K562 (cell line): ENCODE measurements at regions not wholly inside any gene's neighbourhood (a gene's known extent, or its start where the extent isn't known, plus 50 kb on each side); places are given as distances from the start of the nearest gene placed in this dataset.

Source experiments
- ATAC-seq: fragments of 200-7000 bp; cut with Tn5 transposase; 3 replicates; pipeline ENCODE4 v1.9.1; 2020; ENCODE audit warnings: moderate library complexity
- BruUV-seq: library from RNA; stranded (reverse); fragments of 400-500 nt; replicated peaks from 2 replicates; lab custom pipeline; 2021; lab: Mats Ljungman, UMichigan
- CTCF ChIA-PET: fragments of 300-600 bp; formaldehyde crosslinking; extraction: SDS; loops from one replicate; lab custom pipeline; 2021; ENCODE audit warnings: low intra/inter-chr PET ratio; lab: Yijun Ruan, JAX
- POLR2A ChIA-PET: fragments of 300-600, 350-650 bp; sonication (Branson Sonifier 250); formaldehyde crosslinking; extraction: SDS; loops from one replicate; lab custom pipeline; 2021; ENCODE audit warnings: antibody characterized with exemption, inconsistent platforms; lab: Yijun Ruan, JAX
- DNase-seq, 4 experiments: peaks; one replicate each; pipeline versions ENCODE4 v3.0.0 to v3.0.0-alpha.2; 2011 to 2018; ENCODE audit warnings: low spot score in 3 of 4, mixed read lengths in 3 of 4; ENCODE audit errors: extremely low read depth in 1 of 4
- FAIRE-seq: peaks from 2 replicates; lab custom pipeline; 2011; peaks lifted over from hg19 to GRCh38; lab: Jason Lieb, UNC
- H2AFZ ChIP-seq: 2 replicates; pipeline ENCODE4 v1.6.0; 2011; ENCODE audit warnings: low read depth, low read length, control low read depth, inconsistent platforms
- H3K27ac ChIP-seq: fragments of 200-600 bp; 3 replicates; pipeline ENCODE4 v1.8.0; 2011; ENCODE audit warnings: low read depth, mild to moderate bottlenecking, control low read depth, inconsistent platforms, low read length, moderate library complexity, mixed read lengths; ENCODE audit errors: extremely low read depth
- H3K27me3 ChIP-seq, 2 experiments: fragments of 300-600 bp in 1 of 2; 2 replicates in 1 of 2; 3 replicates in 1 of 2; pipeline versions ENCODE4 v1.6.0 to v1.8.0; 2011; ENCODE audit warnings: inconsistent platforms in 2 of 2, low read length in 2 of 2, mild to moderate bottlenecking in 1 of 2, mixed read lengths in 1 of 2, moderate library complexity in 1 of 2; ENCODE audit not compliant: control insufficient read depth in 2 of 2, insufficient read depth in 2 of 2
- H3K36me3 ChIP-seq: fragments of 300-600 bp; 3 replicates; pipeline ENCODE4 v1.8.0; 2011; ENCODE audit warnings: mild to moderate bottlenecking, low read length, inconsistent platforms; ENCODE audit not compliant: control insufficient read depth, insufficient read depth
- H3K4me1 ChIP-seq, 2 experiments: fragments of 200-600 bp in 1 of 2; replicated peaks in 1 of 2; 2 replicates in 1 of 2; 3 replicates in 1 of 2; pipeline versions ENCODE4 v1.5.1 to v1.8.0; 2011; ENCODE audit warnings: inconsistent platforms in 2 of 2, low read length in 2 of 2, mild to moderate bottlenecking in 1 of 2, mixed read lengths in 1 of 2, moderate library complexity in 1 of 2; ENCODE audit not compliant: control insufficient read depth in 2 of 2, insufficient read depth in 2 of 2
- H3K4me2 ChIP-seq: 2 replicates; pipeline ENCODE4 v1.6.1; 2011; ENCODE audit warnings: low read length, control low read depth, inconsistent platforms, mixed read lengths; ENCODE audit not compliant: insufficient read depth
- H3K4me3 ChIP-seq: fragments of 200-600 bp; sonication (generic), shearing (Covaris generic); 2 replicates; pipeline ENCODE4 v1.5.1; 2016; ENCODE audit warnings: control low read depth, inconsistent platforms
- H3K79me2 ChIP-seq: fragments of 200-600 bp; 3 replicates; pipeline ENCODE4 v1.8.0; 2011; ENCODE audit warnings: low read length, inconsistent platforms; ENCODE audit not compliant: control insufficient read depth, insufficient read depth
- H3K9ac ChIP-seq, 2 experiments: 2 replicates each; pipeline versions ENCODE4 v1.6.0 to v1.6.1; 2011; ENCODE audit warnings: low read depth in 2 of 2, low read length in 2 of 2, control low read depth in 1 of 2, inconsistent platforms in 1 of 2, mild to moderate bottlenecking in 1 of 2, mixed read lengths in 1 of 2; ENCODE audit not compliant: insufficient read depth in 1 of 2
- H3K9me1 ChIP-seq: one replicate; pipeline ENCODE4 v1.6.0; 2011; ENCODE audit warnings: inconsistent platforms, mild to moderate bottlenecking, low read length, moderate library complexity; ENCODE audit not compliant: control insufficient read depth, insufficient read depth
- H3K9me3 ChIP-seq: replicated peaks from 2 replicates; pipeline ENCODE4 v1.5.1; 2011; ENCODE audit warnings: low read depth, low read length, inconsistent platforms; ENCODE audit not compliant: control insufficient read depth, insufficient read depth
- H4K20me1 ChIP-seq: replicated peaks from 2 replicates; pipeline ENCODE4 v1.6.1; 2011; ENCODE audit warnings: low read length, inconsistent platforms, mixed read lengths; ENCODE audit not compliant: control insufficient read depth, insufficient read depth
- JUND ChIP-seq, 2 experiments: IDR thresholded peaks; 2 replicates in 1 of 2; 3 replicates in 1 of 2; pipeline ENCODE4 v1.6.1; 2011; ENCODE audit warnings: borderline replicate concordance in 2 of 2, low read depth in 2 of 2, low read length in 2 of 2, improper control_type of control experiment in 1 of 2, missing biosample characterization in 1 of 2, missing genetic modification characterization in 1 of 2, missing genetic modification reagents in 1 of 2
- NEUROD1 ChIP-seq: fragments of 150-350 bp; IDR thresholded peaks from 2 replicates; pipeline ENCODE4 v1.6.1; 2014; ENCODE audit warnings: borderline replicate concordance, low read length, low read depth; ENCODE audit not compliant: partially characterized antibody
- RAD21 ChIP-seq, 2 experiments: fragments of 250-450 bp in 1 of 2; fragments of 450-650 bp in 1 of 2; sonication (Bioruptor Pico) in 1 of 2; formaldehyde crosslinking in 1 of 2; IDR thresholded peaks in 1 of 2; conservative IDR thresholded peaks in 1 of 2; 2 replicates each; pipeline versions ENCODE4 v1.4.0 to v1.8.0; 2020 to 2022; ENCODE audit warnings: mild to moderate bottlenecking in 2 of 2, moderate library complexity in 1 of 2
- SMC3 ChIP-seq: conservative IDR thresholded peaks from 2 replicates; pipeline ENCODE4 v1.6.1; 2011; ENCODE audit warnings: low read depth, low read length, improper control_type of control experiment; ENCODE audit not compliant: insufficient read depth
- ZNF785 ChIP-seq: fragments of 250-450 bp; sonication (Bioruptor Pico); IDR thresholded peaks from 2 replicates; pipeline ENCODE4 v1.4.0; 2020; ENCODE audit warnings: mild to moderate bottlenecking
- WGBS: fragments of 100-300 bp; shearing (Covaris generic); methylation state at CpG from one replicate; pipeline ENCODE4 v1.1.6; 2016; ENCODE audit warnings: low coverage, mixed read lengths; ENCODE audit not compliant: insufficient coverage; ENCODE audit errors: missing lambda C conversion rate; 5-methylcytosine and 5-hydroxymethylcytosine counted together
- in situ Hi-C: fragments of 300-500 bp; cut with MboI; formaldehyde crosslinking; loops from 4 replicates; pipeline ENCODE4 v1.15.0; 2018; ENCODE audit warnings: inconsistent platforms, mixed read lengths
- intact Hi-C: fragments of 100-400 bp; cut with micrococcal nuclease; formaldehyde crosslinking; loops from 2 replicates; pipeline ENCODE4 v1.14.2; 2022
- TF ChIP-seq, protein P1 (sequence below): sonication (generic); formaldehyde crosslinking; IDR thresholded peaks from 2 replicates; pipeline ENCODE4 v1.5.0; 2020; ENCODE audit warnings: missing genetic modification reagents
- TF ChIP-seq, protein P2 (sequence below), 2 experiments: fragments of 450-650 bp; formaldehyde crosslinking in 1 of 2; IDR thresholded peaks; 2 replicates each; pipeline versions ENCODE4 v1.4.0 to v1.6.1; 2014 to 2020; ENCODE audit warnings: mild to moderate bottlenecking in 2 of 2, borderline replicate concordance in 1 of 2, low read depth in 1 of 2
- TF ChIP-seq, protein P3 (sequence below): sonication (generic); formaldehyde crosslinking; IDR thresholded peaks from 2 replicates; pipeline ENCODE4 v1.9.0; 2022; ENCODE audit warnings: mild to moderate bottlenecking, missing genetic modification reagents

DNA sequence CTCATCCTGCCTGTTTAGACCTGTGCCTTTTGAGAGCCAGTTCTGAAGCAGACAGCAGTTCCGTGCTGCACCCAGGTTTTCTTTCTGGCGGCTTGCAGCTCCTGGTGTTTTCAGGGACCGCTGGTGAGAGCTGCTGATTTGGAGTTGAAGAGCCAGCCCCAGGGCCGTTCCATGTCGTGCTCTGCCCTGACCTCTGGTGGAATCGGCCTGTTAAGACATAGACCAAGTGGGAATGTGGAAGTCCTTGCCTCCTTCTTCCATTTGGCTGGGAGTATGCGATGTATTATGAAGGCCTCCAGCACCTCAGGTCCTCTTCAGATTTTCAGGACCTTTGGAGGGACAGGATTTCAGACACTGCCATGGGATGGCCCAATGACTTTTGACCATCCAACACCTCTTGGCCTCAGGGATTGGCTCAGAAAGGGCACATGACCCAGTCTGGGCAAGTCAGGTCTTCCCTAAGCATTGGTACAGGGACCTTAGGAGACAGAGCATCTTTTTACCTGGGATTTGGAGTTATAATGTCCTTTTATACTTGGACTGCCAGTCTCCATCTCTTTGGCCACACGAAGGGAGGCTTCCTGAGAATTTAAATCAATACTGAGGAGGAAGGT lies 136.1 kb upstream of the CLINT1 start:
- BruUV-seq, result no TSS peak
- no peaks in the 10 kb centered on the region for H3K36me3 ChIP-seq
- H3K4me1 ChIP-seq, result no peaks in the 10 kb centered on the region
- no peaks in the 10 kb centered on the region for H3K79me2 ChIP-seq
- peak; percentile 90 for FAIRE-seq
- H3K27me3 ChIP-seq, result peaks cover 8 to 17% of the 10 kb centered on the region in 2 experiments; a peak in 4 of 5 replicates
- H3K9me1 ChIP-seq, result no peaks in the 10 kb centered on the region
- peak; percentile 99 for ATAC-seq
- in situ Hi-C loops (no loop called here), intact Hi-C loops (loop anchor here (1.0 to 10.0 kb wide), 3 partner anchors 140 to 233 kb away; partner anchors contain the start of gene CLINT1)
- H2AFZ ChIP-seq, result no peak overlapping the region
- POLR2A ChIA-PET, result no interaction called here
- H3K9ac ChIP-seq, result no peak overlapping the region
- CTCF ChIA-PET, result interaction anchor here (0.8 to 1.5 kb wide), 3 partner anchors 140 to 178 kb away, joined by 3 to 12 read pairs (median 6); no protein-coding TSS in a partner anchor
- no peaks in the 10 kb centered on the region for H4K20me1 ChIP-seq
- DNase-seq, result peak; percentile 26 to 71 (median 47)
- WGBS, result 0% methylated on average over 8 of the region's 8 CpGs
- no peak overlapping the region for H3K4me3 ChIP-seq
- H3K4me2 ChIP-seq, result no peak overlapping the region
- H3K9me3 ChIP-seq, result no peaks in the 10 kb centered on the region
- H3K27ac ChIP-seq, result no peak overlapping the region
- no peak for TF ChIP-seq ZNF785 (CRISPR knock-in tag)
- TF ChIP-seq, protein P1, sequence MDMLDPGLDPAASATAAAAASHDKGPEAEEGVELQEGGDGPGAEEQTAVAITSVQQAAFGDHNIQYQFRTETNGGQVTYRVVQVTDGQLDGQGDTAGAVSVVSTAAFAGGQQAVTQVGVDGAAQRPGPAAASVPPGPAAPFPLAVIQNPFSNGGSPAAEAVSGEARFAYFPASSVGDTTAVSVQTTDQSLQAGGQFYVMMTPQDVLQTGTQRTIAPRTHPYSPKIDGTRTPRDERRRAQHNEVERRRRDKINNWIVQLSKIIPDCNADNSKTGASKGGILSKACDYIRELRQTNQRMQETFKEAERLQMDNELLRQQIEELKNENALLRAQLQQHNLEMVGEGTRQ, result peak; percentile 71
- peak; percentile 80 to 84 for TF ChIP-seq RAD21 (CRISPR knock-in tag; conservative IDR thresholded peaks at IDR 0.05 in 1 of 2, IDR thresholded peaks at IDR 0.05 in 1 of 2)
- TF ChIP-seq JUND (IDR thresholded peaks at IDR 0.05; ENCODE audit: borderline replicate concordance, low read depth, low read length), result 0 out of 2 replicates have a peak, but pooled peaks have one; percentile 11
- no peak for TF ChIP-seq JUND (tag; IDR thresholded peaks at IDR 0.05; ENCODE audit: borderline replicate concordance, low read depth, low read length)
- TF ChIP-seq SMC3, result peak; percentile 67; the same call in 1 of the 2 replicates
- TF ChIP-seq, protein P2, sequence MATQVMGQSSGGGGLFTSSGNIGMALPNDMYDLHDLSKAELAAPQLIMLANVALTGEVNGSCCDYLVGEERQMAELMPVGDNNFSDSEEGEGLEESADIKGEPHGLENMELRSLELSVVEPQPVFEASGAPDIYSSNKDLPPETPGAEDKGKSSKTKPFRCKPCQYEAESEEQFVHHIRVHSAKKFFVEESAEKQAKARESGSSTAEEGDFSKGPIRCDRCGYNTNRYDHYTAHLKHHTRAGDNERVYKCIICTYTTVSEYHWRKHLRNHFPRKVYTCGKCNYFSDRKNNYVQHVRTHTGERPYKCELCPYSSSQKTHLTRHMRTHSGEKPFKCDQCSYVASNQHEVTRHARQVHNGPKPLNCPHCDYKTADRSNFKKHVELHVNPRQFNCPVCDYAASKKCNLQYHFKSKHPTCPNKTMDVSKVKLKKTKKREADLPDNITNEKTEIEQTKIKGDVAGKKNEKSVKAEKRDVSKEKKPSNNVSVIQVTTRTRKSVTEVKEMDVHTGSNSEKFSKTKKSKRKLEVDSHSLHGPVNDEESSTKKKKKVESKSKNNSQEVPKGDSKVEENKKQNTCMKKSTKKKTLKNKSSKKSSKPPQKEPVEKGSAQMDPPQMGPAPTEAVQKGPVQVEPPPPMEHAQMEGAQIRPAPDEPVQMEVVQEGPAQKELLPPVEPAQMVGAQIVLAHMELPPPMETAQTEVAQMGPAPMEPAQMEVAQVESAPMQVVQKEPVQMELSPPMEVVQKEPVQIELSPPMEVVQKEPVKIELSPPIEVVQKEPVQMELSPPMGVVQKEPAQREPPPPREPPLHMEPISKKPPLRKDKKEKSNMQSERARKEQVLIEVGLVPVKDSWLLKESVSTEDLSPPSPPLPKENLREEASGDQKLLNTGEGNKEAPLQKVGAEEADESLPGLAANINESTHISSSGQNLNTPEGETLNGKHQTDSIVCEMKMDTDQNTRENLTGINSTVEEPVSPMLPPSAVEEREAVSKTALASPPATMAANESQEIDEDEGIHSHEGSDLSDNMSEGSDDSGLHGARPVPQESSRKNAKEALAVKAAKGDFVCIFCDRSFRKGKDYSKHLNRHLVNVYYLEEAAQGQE (IDR thresholded peaks at IDR 0.05; ENCODE audit: borderline replicate concordance), result peak; percentile 62; the same call in 1 of the 2 replicates
- TF ChIP-seq, protein P2 (CRISPR knock-in tag; IDR thresholded peaks at IDR 0.05; ENCODE audit: low read depth), result no peak
- TF ChIP-seq, protein P3, sequence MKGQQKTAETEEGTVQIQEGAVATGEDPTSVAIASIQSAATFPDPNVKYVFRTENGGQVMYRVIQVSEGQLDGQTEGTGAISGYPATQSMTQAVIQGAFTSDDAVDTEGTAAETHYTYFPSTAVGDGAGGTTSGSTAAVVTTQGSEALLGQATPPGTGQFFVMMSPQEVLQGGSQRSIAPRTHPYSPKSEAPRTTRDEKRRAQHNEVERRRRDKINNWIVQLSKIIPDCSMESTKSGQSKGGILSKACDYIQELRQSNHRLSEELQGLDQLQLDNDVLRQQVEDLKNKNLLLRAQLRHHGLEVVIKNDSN, result peak; percentile 73
- peak; percentile 25 for TF ChIP-seq NEUROD1
